ENCODE measurements at regions not wholly inside any gene's neighbourhood (a gene's known extent, or its start where the extent isn't known, plus 50 kb on each side); places are given as distances from the start of the nearest gene placed in this dataset.

GRCh38 chrX:46209768-46210167 is 335.5 kb downstream of the ZNF674 start (continued):
- no peak for TF ChIP-seq CLOCK (CRISPR knock-in tag; IDR thresholded peaks at IDR 0.05; ENCODE audit: borderline replicate concordance)
- no peak for TF ChIP-seq ELF4 (CRISPR knock-in tag; IDR thresholded peaks at IDR 0.05)
- no peak for TF ChIP-seq ATF4 (CRISPR knock-in tag; IDR thresholded peaks at IDR 0.05)
- no peak for TF ChIP-seq ZNF79 (CRISPR knock-in tag; IDR thresholded peaks at IDR 0.05; ENCODE audit: low read depth)
- TF ChIP-seq GATA2 (CRISPR knock-in tag; IDR thresholded peaks at IDR 0.05), result no peak
- TF ChIP-seq CBFB (CRISPR knock-in tag; IDR thresholded peaks at IDR 0.05), result no peak
- TF ChIP-seq RHOXF2B (CRISPR knock-in tag; conservative IDR thresholded peaks at IDR 0.05), result no peak

- H3K9me1 ChIP-seq (ENCODE audit: control insufficient read depth, insufficient read depth, low read length), result no peaks in the 10 kb centered on the region
- BruUV-seq (replicated peaks), result no TSS peak
- POLR2A ChIA-PET, result no interaction called here
- no peaks in the 10 kb centered on the region for H4K20me1 ChIP-seq (replicated peaks; ENCODE audit: control insufficient read depth, insufficient read depth, low read length)
- in situ Hi-C loops (cut with MboI) (no loop called here), intact Hi-C loops (cut with micrococcal nuclease) (no loop called here)
- H3K4me3 ChIP-seq, result no peak overlapping the region
- no peaks in the 10 kb centered on the region for H3K9me3 ChIP-seq (replicated peaks; ENCODE audit: control insufficient read depth, insufficient read depth, low read depth, low read length)
- no peak overlapping the region for H2AFZ ChIP-seq (ENCODE audit: low read depth, low read length)
- no peak overlapping the region for H3K27ac ChIP-seq (ENCODE audit: extremely low read depth, low read depth, low read length)
- DNase-seq (ENCODE audit: extremely low read depth in 1 of 4, low spot score in 3 of 4) (no peak), ATAC-seq (no peak), FAIRE-seq (no peak)
- no peak overlapping the region for H3K9ac ChIP-seq (ENCODE audit: insufficient read depth in 1 of 2, low read depth in 2 of 2, low read length in 2 of 2)
- H3K4me1 ChIP-seq (replicated peaks in 1 of 2; ENCODE audit: control insufficient read depth in 2 of 2, insufficient read depth in 2 of 2, low read length in 2 of 2), result no peaks in the 10 kb centered on the region
- CTCF ChIA-PET (ENCODE audit: low intra/inter-chr PET ratio), result no interaction called here
- H3K27me3 ChIP-seq (ENCODE audit: control insufficient read depth in 2 of 2, insufficient read depth in 2 of 2, low read length in 2 of 2), result no peaks in the 10 kb centered on the region
- TF ChIP-seq MYBL2 (IDR thresholded peaks at IDR 0.05; ENCODE audit: low read depth), result no peak
- TF ChIP-seq MYBL2 (CRISPR knock-in tag; IDR thresholded peaks at IDR 0.05; ENCODE audit: borderline replicate concordance), result no peak
- TF ChIP-seq PCBP1 (IDR thresholded peaks at IDR 0.05; ENCODE audit: low read depth, low read length, poor library complexity, severe bottlenecking), result no peak
- no peak for TF ChIP-seq SLC30A9 (CRISPR knock-in tag; IDR thresholded peaks at IDR 0.05)
- TF ChIP-seq ZNF644 (tag; IDR thresholded peaks at IDR 0.05; ENCODE audit: low read depth), result no peak
- H3K79me2 ChIP-seq (ENCODE audit: control insufficient read depth, insufficient read depth, low read length), result no peaks in the 10 kb centered on the region
- no peaks in the 10 kb centered on the region for H3K36me3 ChIP-seq (ENCODE audit: control insufficient read depth, insufficient read depth, low read length)
- no peak overlapping the region for H3K4me2 ChIP-seq (ENCODE audit: insufficient read depth, low read length)
Observed at GRCh38 chrX:46209037-46209436, 336.2 kb downstream of the ZNF674 start.
